ENCODE measurements at regions not wholly inside any gene's neighbourhood (a gene's known extent, or its start where the extent isn't known, plus 50 kb on each side); places are given as distances from the start of the nearest gene placed in this dataset.
"Not testable (repeated sequence)": the region's sequence is repeated elsewhere in the genome, so short reads cannot be mapped to it uniquely, and the experiment has no call there.

DNA sequence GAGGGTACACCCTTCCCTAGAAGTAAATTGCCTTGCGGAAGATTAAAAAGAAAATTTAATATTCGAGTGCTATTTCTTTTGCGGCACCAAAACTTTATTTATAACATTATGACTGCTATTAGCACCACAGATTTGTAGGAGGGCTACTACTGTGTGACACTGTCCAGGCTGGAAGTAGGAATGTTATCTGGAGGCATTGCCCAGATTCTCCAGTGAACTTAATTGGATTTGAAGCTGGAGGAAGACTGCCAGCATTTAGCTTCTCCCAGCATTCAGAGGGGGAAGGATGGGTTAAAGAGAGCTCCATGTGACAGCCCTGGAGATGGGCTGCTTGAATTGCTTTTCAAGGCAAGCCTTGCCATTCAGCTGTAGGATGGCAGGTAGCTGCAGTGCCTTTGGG, 107.0 kb upstream of the RBM19 start:
- no peaks in the 10 kb centered on the region for H3K9me3 ChIP-seq
- H3K36me3 ChIP-seq, result no peaks in the 10 kb centered on the region
- H3K4me1 ChIP-seq, result no peaks in the 10 kb centered on the region
- TF ChIP-seq, protein P1, sequence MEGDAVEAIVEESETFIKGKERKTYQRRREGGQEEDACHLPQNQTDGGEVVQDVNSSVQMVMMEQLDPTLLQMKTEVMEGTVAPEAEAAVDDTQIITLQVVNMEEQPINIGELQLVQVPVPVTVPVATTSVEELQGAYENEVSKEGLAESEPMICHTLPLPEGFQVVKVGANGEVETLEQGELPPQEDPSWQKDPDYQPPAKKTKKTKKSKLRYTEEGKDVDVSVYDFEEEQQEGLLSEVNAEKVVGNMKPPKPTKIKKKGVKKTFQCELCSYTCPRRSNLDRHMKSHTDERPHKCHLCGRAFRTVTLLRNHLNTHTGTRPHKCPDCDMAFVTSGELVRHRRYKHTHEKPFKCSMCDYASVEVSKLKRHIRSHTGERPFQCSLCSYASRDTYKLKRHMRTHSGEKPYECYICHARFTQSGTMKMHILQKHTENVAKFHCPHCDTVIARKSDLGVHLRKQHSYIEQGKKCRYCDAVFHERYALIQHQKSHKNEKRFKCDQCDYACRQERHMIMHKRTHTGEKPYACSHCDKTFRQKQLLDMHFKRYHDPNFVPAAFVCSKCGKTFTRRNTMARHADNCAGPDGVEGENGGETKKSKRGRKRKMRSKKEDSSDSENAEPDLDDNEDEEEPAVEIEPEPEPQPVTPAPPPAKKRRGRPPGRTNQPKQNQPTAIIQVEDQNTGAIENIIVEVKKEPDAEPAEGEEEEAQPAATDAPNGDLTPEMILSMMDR (IDR thresholded peaks at IDR 0.05), result no peak
- no peak overlapping the region for H3K27ac ChIP-seq
- no peak overlapping the region for H3K4me3 ChIP-seq
- H3K27me3 ChIP-seq, result peaks cover 0 to 6% of the 10 kb centered on the region in 2 donors
- DNase-seq (no peak), ATAC-seq (no peak)
- intact Hi-C loops (cut with DNase I), result no loop called here

DNA sequence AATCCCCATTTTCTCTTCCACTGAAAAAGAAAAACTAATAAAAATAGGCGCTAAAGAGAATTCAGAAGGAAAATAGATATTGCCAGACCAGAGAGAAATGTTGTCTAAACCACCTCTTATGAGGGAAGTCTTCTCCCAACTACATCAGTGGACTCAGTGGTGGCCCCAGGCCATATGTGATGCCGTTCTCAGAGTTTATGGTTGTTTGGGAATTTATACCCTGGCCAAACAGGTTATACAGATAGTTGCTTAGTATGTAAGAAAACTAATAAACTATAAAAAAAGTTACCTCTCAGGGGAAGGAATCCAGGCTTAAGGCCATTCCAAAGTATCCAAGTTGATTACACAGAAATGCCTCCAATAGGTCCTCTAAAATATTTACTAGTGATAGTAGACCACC, 103.4 kb upstream of the RBM19 start:
- no peak overlapping the region for H3K4me3 ChIP-seq
- intact Hi-C loops (cut with DNase I), result no loop called here
- ATAC-seq, result no peak
- no peaks in the 10 kb centered on the region for H3K36me3 ChIP-seq
- H3K9me3 ChIP-seq, result peaks cover 0 to 2% of the 10 kb centered on the region in 2 donors
- TF ChIP-seq, protein P1 (IDR thresholded peaks at IDR 0.05), result no peak
- H3K27ac ChIP-seq, result no peak overlapping the region
- DNase-seq, result no peak
- H3K27me3 ChIP-seq, result peaks cover 0 to 6% of the 10 kb centered on the region in 2 donors
- no peaks in the 10 kb centered on the region for H3K4me1 ChIP-seq

DNA sequence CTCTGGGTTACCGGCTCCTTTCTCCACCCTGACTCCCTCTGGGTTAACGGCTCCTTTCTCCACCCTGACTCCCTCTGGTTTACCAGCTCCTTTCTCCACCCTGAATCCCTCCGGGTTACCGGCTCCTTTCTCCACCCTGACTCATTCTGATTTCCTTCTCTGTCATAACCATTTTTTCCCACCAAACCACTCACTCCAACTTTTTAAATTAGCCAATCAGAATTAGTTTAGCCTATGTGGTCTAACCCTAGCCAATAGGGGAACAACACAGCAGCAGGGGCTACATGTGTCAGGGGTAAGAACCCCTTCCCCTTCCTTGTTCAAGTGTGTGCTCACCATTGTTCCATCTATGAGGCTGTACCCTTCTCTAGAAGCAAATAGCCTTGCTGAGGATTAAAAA, 98.4 kb upstream of the RBM19 start:
- TF ChIP-seq, protein P1 (IDR thresholded peaks at IDR 0.05), result no peak
- intact Hi-C loops (cut with DNase I), result no loop called here

DNA sequence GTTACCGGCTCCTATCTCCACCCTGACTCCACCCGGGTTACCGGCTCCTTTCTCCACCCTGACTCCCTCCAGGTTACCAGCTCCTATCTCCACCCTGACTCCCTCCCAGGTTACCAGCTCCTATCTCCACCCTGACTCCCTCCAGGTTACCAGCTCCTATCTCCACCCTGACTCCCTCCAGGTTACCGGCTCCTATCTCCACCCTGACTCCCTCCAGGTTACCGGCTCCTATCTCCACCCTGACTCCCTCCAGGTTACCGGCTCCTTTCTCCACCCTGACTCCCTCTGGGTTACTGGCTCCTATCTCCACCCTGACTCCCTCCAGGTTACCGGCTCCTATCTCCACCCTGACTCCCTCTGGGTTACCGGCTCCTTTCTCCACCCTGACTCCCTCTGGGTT, 97.9 kb upstream of the RBM19 start:
- H3K27me3 ChIP-seq; H3K27ac ChIP-seq; H3K36me3 ChIP-seq; ATAC-seq; H3K4me3 ChIP-seq; DNase-seq; intact Hi-C loops (cut with DNase I); H3K4me1 ChIP-seq: not testable (repeated sequence)
- H3K9me3 ChIP-seq, result peaks cover 0 to 17% of the 10 kb centered on the region in 2 donors

More for the DNA sequence above, 98.4 kb upstream of the RBM19 start:
- DNase-seq, result no peak
- no peak overlapping the region for H3K27ac ChIP-seq
- H3K4me1 ChIP-seq, result no peaks in the 10 kb centered on the region
- H3K36me3 ChIP-seq, result no peaks in the 10 kb centered on the region
- ATAC-seq, result no peak
- H3K9me3 ChIP-seq, result peaks cover 0 to 14% of the 10 kb centered on the region in 2 donors
- no peaks in the 10 kb centered on the region for H3K27me3 ChIP-seq
- no peak overlapping the region for H3K4me3 ChIP-seq

DNA sequence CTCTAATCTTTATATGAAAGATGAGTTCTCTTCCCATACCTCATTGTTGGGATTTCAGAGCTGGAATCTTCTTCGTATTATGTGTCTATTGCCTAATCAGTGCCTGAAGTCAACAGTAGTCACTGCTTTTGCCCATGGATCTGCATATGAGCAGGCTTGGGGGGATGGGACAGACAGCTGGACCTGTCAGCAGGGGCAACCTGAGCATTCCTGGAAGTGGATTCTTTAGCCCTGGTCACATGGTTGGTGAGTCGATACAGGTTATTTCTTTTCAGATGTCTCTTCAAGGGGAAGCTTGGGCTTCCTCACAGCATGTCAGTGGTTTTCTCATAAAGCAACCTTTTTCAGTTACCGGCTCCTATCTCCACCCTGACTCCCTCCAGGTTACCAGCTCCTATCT, 97.3 kb upstream of the RBM19 start:
- intact Hi-C loops (cut with DNase I), result no loop called here
- H3K4me3 ChIP-seq, result no peak overlapping the region
- H3K9me3 ChIP-seq, result peaks cover 0 to 17% of the 10 kb centered on the region in 2 donors
- ATAC-seq, result no peak
- TF ChIP-seq, protein P1 (IDR thresholded peaks at IDR 0.05), result no peak
- H3K36me3 ChIP-seq, result no peaks in the 10 kb centered on the region
- H3K27me3 ChIP-seq, result no peaks in the 10 kb centered on the region
- no peak for DNase-seq
- no peak overlapping the region for H3K27ac ChIP-seq
- H3K4me1 ChIP-seq, result no peaks in the 10 kb centered on the region

DNA sequence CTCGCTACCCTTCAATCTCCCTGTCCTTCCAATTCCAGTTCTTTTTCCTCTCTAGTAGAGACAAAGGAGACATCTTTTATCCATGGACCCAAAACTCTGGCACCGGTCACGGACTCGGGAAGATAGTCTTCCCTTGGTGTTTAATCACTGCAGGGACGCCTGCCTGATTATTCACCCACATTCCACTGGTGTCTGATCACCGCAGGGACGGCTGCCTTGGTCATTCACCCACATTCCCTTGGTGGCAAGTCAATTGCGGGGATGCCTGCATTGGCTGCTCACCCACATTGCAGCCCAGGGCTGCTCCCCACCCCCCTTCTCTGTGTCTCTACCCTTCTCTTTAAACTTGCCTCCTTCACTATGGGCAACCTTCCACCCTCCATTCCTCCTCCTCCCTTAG, 90.2 kb upstream of the RBM19 start:
- DNase-seq; intact Hi-C loops (cut with DNase I); H3K4me3 ChIP-seq; ATAC-seq; H3K36me3 ChIP-seq; H3K4me1 ChIP-seq; H3K27ac ChIP-seq; H3K27me3 ChIP-seq: not testable (repeated sequence)
- peaks cover 0 to 13% of the 10 kb centered on the region in 2 donors for H3K9me3 ChIP-seq

Data from left lung (tissue), 4 donors.